ENCODE measurements at regions not wholly inside any gene's neighbourhood (a gene's known extent, or its start where the extent isn't known, plus 50 kb on each side); places are given as distances from the start of the nearest gene placed in this dataset.

DNA sequence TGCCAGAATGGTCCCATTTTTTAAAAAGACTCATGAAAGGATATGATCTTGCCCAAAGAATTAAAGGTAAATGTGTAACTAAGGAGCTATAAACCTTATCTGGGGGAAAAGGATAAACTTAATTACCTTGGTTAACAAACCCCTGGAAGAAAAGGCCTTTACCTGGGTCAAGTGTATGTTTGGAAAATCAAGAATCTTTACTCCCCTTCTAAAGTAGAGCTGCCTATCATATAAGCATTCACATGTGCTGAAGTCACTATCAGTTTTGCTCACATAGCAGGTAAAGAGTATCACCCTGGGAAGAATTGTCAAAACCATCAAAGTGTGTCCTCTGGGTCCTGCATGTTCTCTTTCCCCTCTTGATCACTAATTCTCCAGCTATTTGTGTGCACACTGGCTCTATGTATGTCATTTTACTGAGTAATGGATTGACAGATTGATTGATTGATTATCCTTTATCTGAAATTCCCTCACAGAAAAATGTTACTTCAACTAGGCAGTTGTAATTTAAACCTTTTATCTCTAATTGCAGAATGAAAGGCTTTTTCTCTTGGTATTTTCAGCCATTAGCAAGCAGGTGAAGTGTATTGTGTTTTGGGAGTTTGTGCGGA, 199.4 kb downstream of the NOL4 start:
- H3K27ac ChIP-seq (ENCODE audit: low read length): no peak overlapping the region

DNA sequence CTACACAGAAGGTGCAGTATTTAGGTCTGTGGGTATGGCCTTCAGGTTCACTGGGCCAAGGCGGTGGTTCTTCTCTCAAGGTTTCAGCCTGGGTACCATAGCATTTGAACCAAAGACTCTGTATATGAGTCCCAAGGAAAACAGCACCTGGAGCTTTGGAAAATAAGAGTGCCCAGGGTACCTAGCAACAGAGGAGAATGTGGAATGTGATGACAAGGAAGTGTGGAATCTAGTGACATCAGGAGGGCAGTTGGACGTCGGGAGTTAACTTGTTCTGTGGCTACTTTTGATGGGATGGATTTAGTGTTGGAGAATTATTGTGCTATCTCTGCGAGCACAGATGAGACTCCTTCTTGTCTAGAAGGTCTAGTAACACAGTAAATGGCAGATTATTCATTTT, 201.2 kb downstream of the NOL4 start:
- Histone ChIP-seq H3K4me3 (ENCODE audit: low read length) (no peak overlapping the region), H3K9me3 (ENCODE audit: insufficient read depth, low read depth, low read length) (no peaks in the 10 kb centered on the region), H3K36me3 (ENCODE audit: insufficient read depth, low read depth, low read length) (no peaks in the 10 kb centered on the region), H3K27ac (ENCODE audit: low read length) (no peak overlapping the region), H3K9ac (ENCODE audit: low read depth, low read length) (no peak overlapping the region), H3K4me1 (ENCODE audit: insufficient read depth, low read length) (peaks cover 5% of the 10 kb centered on the region; the same call in 1 of the 2 replicates), H3K27me3 (ENCODE audit: insufficient read depth, low read length) (no peaks in the 10 kb centered on the region)

More for the DNA sequence above, 199.4 kb downstream of the NOL4 start:
- Histone ChIP-seq H3K4me1 (ENCODE audit: insufficient read depth, low read length) (peaks cover 5% of the 10 kb centered on the region; the same call in 1 of the 2 replicates), H3K9ac (ENCODE audit: low read depth, low read length) (no peak overlapping the region), H3K9me3 (ENCODE audit: insufficient read depth, low read depth, low read length) (no peaks in the 10 kb centered on the region), H3K27me3 (ENCODE audit: insufficient read depth, low read length) (no peaks in the 10 kb centered on the region), H3K36me3 (ENCODE audit: insufficient read depth, low read depth, low read length) (no peaks in the 10 kb centered on the region), H3K4me3 (ENCODE audit: low read length) (no peak overlapping the region)

DNA sequence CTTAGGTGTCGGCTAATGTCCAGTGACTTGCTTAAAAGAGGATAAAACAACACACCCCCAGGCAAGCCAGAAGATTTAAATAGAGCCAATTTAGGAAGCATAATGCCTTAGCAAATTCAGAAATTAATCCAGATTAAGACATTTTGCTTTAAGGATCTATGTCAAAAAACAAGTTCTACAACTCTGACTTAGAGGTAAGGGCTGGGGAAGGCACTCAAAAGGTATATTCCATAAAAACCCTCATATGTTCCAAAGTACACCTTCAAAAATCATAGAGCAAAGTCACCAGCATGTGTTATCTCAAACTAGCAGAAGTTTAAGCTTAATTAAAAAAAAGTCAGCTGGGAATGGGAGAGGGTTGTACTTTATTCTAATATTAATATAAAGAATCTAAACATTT, 206.4 kb downstream of the NOL4 start:
- Histone ChIP-seq H3K27me3 (ENCODE audit: insufficient read depth, low read length) (no peaks in the 10 kb centered on the region), H3K27ac (ENCODE audit: low read length) (no peak overlapping the region), H3K4me3 (ENCODE audit: low read length) (no peak overlapping the region), H3K4me1 (ENCODE audit: insufficient read depth, low read length) (peaks cover under 1% of the 10 kb centered on the region; the same call in 1 of the 2 replicates), H3K9ac (ENCODE audit: low read depth, low read length) (no peak overlapping the region), H3K9me3 (ENCODE audit: insufficient read depth, low read depth, low read length) (no peaks in the 10 kb centered on the region), H3K36me3 (ENCODE audit: insufficient read depth, low read depth, low read length) (no peaks in the 10 kb centered on the region)

DNA sequence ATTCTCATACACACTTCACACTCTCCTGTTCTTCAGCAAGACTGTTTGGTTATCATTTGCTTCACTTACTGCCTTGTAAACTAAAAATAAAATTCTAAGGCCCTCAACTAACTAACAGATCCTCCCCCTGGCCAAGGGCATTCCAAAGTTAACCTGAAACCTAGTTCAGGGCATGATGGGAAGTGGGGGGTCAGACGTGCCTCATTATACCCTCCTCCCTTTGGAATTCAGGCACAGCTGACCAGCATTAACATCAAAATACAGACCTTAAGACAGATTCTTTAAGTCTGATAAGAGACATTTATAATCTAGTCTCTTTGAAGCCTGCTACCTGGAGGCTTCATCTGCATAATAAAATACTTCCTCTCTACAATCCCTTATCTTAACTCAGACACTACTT, 221.0 kb downstream of the NOL4 start:
- no peaks in the 10 kb centered on the region for H3K36me3 ChIP-seq (ENCODE audit: insufficient read depth, low read depth, low read length)
- H3K27me3 ChIP-seq (ENCODE audit: insufficient read depth, low read length): no peaks in the 10 kb centered on the region

DNA sequence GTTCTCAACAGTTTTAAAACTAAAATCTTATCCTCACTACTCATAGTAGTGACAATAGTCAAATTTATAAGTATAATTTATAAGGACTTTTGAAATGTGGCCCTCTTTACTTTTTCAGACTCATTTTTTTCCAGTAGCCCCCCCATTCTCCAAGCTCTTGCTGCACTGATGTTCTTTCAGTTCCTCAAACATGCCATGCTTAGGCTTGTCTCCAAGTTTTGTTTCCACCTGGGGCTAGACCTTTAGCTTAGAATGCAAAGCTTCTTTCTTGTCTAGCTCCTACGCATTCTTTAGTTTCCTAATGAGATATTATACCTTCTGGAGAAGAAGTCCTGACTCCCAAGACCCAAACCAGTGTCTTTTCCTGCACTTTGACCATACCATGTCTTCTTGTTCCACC, 222.6 kb downstream of the NOL4 start:
- Histone ChIP-seq H3K27ac (ENCODE audit: low read length) (no peak overlapping the region), H3K9me3 (ENCODE audit: insufficient read depth, low read depth, low read length) (no peaks in the 10 kb centered on the region; the same call in 1 of the 2 replicates), H3K4me1 (ENCODE audit: insufficient read depth, low read length) (peaks cover 7% of the 10 kb centered on the region; the same call in 1 of the 2 replicates), H3K4me3 (ENCODE audit: low read length) (no peak overlapping the region), H3K9ac (ENCODE audit: low read depth, low read length) (no peak overlapping the region), H3K36me3 (ENCODE audit: insufficient read depth, low read depth, low read length) (no peaks in the 10 kb centered on the region), H3K27me3 (ENCODE audit: insufficient read depth, low read length) (no peaks in the 10 kb centered on the region)

More for the DNA sequence above, 221.0 kb downstream of the NOL4 start:
- no peak overlapping the region for H3K4me3 ChIP-seq (ENCODE audit: low read length)
- no peak overlapping the region for H3K27ac ChIP-seq (ENCODE audit: low read length)
- H3K9me3 ChIP-seq (ENCODE audit: insufficient read depth, low read depth, low read length): no peaks in the 10 kb centered on the region; the same call in 1 of the 2 replicates
- H3K9ac ChIP-seq (ENCODE audit: low read depth, low read length): no peak overlapping the region
- H3K4me1 ChIP-seq (ENCODE audit: insufficient read depth, low read length): peaks cover 7% of the 10 kb centered on the region; the same call in 1 of the 2 replicates

DNA sequence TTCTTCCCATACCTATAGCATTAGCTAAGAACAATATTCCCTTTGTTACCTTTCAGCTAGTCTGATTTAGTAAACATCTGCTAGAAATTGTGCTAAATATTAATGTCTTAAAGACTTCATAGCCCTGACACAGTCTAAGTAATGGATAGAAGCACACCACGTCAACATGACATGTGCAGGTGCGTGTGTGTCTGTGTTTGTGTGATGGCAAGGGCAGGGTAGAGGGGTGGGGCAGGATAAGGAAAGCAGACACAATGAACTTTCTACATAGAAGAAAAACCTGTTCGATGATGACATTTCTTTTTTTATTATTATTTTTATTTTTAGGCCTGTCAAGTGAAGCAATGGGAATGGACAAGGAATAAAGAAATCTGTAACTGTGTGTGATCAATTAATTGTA, 223.3 kb downstream of the NOL4 start:
- H3K9ac ChIP-seq (ENCODE audit: low read depth, low read length): no peak overlapping the region
- H3K36me3 ChIP-seq (ENCODE audit: insufficient read depth, low read depth, low read length): no peaks in the 10 kb centered on the region
- no peak overlapping the region for H3K4me3 ChIP-seq (ENCODE audit: low read length)
- no peaks in the 10 kb centered on the region; the same call in 1 of the 2 replicates for H3K9me3 ChIP-seq (ENCODE audit: insufficient read depth, low read depth, low read length)
- no peak overlapping the region for H3K27ac ChIP-seq (ENCODE audit: low read length)
- H3K27me3 ChIP-seq (ENCODE audit: insufficient read depth, low read length): no peaks in the 10 kb centered on the region
- H3K4me1 ChIP-seq (ENCODE audit: insufficient read depth, low read length): peaks cover 7% of the 10 kb centered on the region; the same call in 1 of the 2 replicates

DNA sequence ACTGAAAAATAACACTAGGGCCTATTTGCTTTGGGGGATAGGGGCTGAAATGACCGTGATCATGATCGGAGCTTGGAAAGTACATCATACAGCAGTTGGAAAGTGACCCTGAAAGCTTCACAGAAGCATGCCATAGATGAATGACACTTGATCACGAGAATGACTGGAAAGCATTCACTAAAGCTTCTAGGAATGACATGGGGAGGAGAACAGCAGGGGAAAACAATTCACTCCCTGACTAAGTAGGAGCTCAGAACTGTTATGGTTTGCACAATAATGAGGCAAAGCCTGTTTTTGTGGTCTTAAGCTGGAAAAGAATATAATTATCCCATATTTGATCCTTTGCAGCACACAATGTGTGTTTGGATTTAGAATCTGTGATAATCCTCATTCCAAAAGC, 237.5 kb downstream of the NOL4 start:
- Histone ChIP-seq H3K27ac (ENCODE audit: low read length) (no peak overlapping the region), H3K4me3 (ENCODE audit: low read length) (no peak overlapping the region), H3K27me3 (ENCODE audit: insufficient read depth, low read length) (no peaks in the 10 kb centered on the region), H3K36me3 (ENCODE audit: insufficient read depth, low read depth, low read length) (no peaks in the 10 kb centered on the region), H3K4me1 (ENCODE audit: insufficient read depth, low read length) (no peaks in the 10 kb centered on the region), H3K9ac (ENCODE audit: low read depth, low read length) (no peak overlapping the region), H3K9me3 (ENCODE audit: insufficient read depth, low read depth, low read length) (no peaks in the 10 kb centered on the region)

DNA sequence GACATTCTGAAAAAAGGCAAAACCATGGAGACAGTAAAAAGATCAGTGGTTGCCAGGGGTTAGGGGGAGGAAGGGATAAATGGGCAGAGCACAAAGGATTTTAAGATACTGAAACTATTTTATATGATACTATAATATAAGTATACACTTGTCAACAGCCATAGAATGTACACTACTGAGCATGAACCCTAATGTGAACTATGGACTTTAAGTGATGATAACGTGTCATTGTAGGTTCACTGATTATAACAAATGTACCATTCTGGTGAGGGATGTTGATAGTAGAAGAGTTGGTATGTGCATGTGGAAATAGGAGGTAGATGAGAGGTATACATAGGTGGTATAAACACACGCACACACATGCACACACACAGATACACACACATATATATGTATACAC, 241.6 kb downstream of the NOL4 start:
- Histone ChIP-seq H3K4me3 (ENCODE audit: low read length) (no peak overlapping the region), H3K27ac (ENCODE audit: low read length) (no peak overlapping the region), H3K36me3 (ENCODE audit: insufficient read depth, low read depth, low read length) (no peaks in the 10 kb centered on the region), H3K9me3 (ENCODE audit: insufficient read depth, low read depth, low read length) (no peaks in the 10 kb centered on the region), H3K9ac (ENCODE audit: low read depth, low read length) (no peak overlapping the region), H3K27me3 (ENCODE audit: insufficient read depth, low read length) (no peaks in the 10 kb centered on the region), H3K4me1 (ENCODE audit: insufficient read depth, low read length) (no peaks in the 10 kb centered on the region)

DNA sequence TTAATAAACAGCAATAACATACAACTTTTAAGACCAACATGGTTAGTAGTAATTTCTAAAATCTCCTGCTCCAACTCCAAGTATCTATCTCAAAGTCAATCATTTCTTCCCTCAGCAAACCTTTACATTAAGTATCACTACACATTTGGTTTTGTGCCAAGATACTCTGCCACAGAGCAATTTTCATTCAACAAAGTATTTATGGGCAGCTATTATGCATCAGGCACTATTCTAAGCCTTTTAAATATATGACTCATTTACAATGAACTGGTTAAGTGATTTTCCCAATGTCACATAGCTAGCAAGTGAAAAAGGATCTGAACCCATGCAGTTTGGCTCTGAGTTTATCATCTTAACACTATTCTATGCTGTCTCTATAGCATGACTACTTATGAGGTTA, 264.3 kb downstream of the NOL4 start:
- Histone ChIP-seq H3K4me3 (ENCODE audit: low read length) (no peak overlapping the region), H3K9me3 (ENCODE audit: insufficient read depth, low read depth, low read length) (no peaks in the 10 kb centered on the region), H3K4me1 (ENCODE audit: insufficient read depth, low read length) (no peaks in the 10 kb centered on the region), H3K27me3 (ENCODE audit: insufficient read depth, low read length) (no peaks in the 10 kb centered on the region), H3K27ac (ENCODE audit: low read length) (no peak overlapping the region), H3K36me3 (ENCODE audit: insufficient read depth, low read depth, low read length) (no peaks in the 10 kb centered on the region), H3K9ac (ENCODE audit: low read depth, low read length) (no peak overlapping the region)

DNA sequence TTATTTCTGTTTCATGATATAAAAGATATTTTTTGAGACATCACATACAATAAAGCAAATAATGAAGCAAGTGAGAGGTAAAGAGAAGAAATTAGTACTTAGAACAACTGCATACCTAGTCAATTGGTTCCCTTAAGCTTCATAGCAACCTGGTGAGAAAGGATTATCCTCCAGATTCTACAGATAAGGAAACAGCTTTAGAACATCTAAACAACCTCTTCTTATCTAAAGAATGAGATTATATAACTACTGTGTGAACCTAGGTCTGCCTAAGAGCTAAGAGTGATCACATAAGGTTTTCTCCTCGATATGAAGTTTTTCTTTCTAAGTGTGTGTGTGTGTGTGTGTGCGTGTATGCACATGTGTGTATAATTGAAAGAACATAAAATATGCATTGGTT, 265.1 kb downstream of the NOL4 start:
- Histone ChIP-seq H3K27ac (ENCODE audit: low read length) (no peak overlapping the region), H3K9ac (ENCODE audit: low read depth, low read length) (no peak overlapping the region), H3K27me3 (ENCODE audit: insufficient read depth, low read length) (no peaks in the 10 kb centered on the region), H3K4me1 (ENCODE audit: insufficient read depth, low read length) (no peaks in the 10 kb centered on the region), H3K4me3 (ENCODE audit: low read length) (no peak overlapping the region), H3K36me3 (ENCODE audit: insufficient read depth, low read depth, low read length) (no peaks in the 10 kb centered on the region), H3K9me3 (ENCODE audit: insufficient read depth, low read depth, low read length) (no peaks in the 10 kb centered on the region)

DNA sequence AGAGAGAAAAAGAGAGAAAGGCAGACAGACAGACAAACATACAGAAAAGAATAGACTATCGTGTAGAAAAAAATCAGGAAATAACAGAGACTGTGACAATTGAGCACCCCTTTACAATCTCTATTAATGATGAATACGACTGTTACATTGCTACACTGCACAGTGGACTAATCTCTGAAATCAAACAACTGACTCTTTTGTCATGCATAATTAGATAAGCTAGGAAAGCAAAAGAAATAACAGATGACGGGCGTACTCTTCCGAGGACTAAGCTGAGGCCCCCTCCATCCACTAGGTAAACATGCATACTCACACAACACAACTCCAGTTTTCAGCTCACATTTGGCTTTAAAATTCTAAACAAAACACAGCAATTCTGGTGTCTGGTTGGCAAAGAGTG, 267.0 kb downstream of the NOL4 start:
- H3K27ac ChIP-seq (ENCODE audit: low read length): no peak overlapping the region
- no peak overlapping the region for H3K9ac ChIP-seq (ENCODE audit: low read depth, low read length)
- H3K27me3 ChIP-seq (ENCODE audit: insufficient read depth, low read length): no peaks in the 10 kb centered on the region
- H3K36me3 ChIP-seq (ENCODE audit: insufficient read depth, low read depth, low read length): no peaks in the 10 kb centered on the region
- H3K9me3 ChIP-seq (ENCODE audit: insufficient read depth, low read depth, low read length): no peaks in the 10 kb centered on the region
- H3K4me1 ChIP-seq (ENCODE audit: insufficient read depth, low read length): no peaks in the 10 kb centered on the region
- H3K4me3 ChIP-seq (ENCODE audit: low read length): no peak overlapping the region

DNA sequence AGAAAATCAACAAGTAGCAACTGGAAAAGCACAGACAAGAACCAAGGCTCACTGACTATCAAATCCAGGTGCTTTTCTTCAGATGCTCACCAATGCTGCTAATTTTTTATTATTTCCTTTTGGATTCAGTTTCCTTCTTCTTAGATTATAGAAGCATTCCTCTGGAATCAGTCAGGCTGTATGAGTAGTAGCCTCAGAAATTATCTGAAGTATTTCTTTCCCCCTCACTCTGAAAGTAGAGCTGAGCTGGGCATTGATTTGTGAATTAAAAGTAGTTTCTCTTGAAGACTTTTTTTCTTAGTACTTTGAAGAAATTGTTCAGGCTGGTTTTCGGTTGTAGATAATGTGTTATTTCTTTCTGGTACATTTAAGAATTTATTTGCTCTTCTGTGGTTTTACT, 273.7 kb downstream of the NOL4 start:
- Histone ChIP-seq H3K4me3 (ENCODE audit: low read length) (no peak overlapping the region), H3K27me3 (ENCODE audit: insufficient read depth, low read length) (no peaks in the 10 kb centered on the region), H3K4me1 (ENCODE audit: insufficient read depth, low read length) (no peaks in the 10 kb centered on the region), H3K9ac (ENCODE audit: low read depth, low read length) (no peak overlapping the region), H3K36me3 (ENCODE audit: insufficient read depth, low read depth, low read length) (no peaks in the 10 kb centered on the region), H3K9me3 (ENCODE audit: insufficient read depth, low read depth, low read length) (no peaks in the 10 kb centered on the region), H3K27ac (ENCODE audit: low read length) (no peak overlapping the region)

All from iPS-20b (cell line).